Thyroid gland (tissue), 4 donors: ENCODE measurements at regions not wholly inside any gene's neighbourhood (a gene's known extent, or its start where the extent isn't known, plus 50 kb on each side); places are given as distances from the start of the nearest gene placed in this dataset.
A peak's percentile ranks its signal among the peaks of the same experiment; 100 is the strongest.

ENCODE experiments used
- DNase-seq, 2 donors: peaks; one replicate each; pipeline ENCODE4 v3.0.0-alpha.2; 2019
- H3K27ac ChIP-seq, 3 donors: fragments of 200-600 bp; sonication (generic); 1 replicate in 2 of 3; 2 replicates in 1 of 3; pipeline ENCODE4 v1.5.1; 2016 to 2019; ENCODE audit warnings: mild to moderate bottlenecking in 1 of 3, moderate library complexity in 1 of 3
- H3K27me3 ChIP-seq: fragments of 200-600 bp; sonication (generic); one replicate; pipeline ENCODE4 v1.5.1; 2019
- H3K36me3 ChIP-seq, 2 donors: fragments of 200-600 bp; sonication (generic); one replicate each; pipeline ENCODE4 v1.5.1; 2016 to 2019
- H3K4me1 ChIP-seq, 2 donors: fragments of 200-600 bp; sonication (generic); one replicate each; pipeline ENCODE4 v1.5.1; 2017 to 2019
- H3K4me3 ChIP-seq, 3 donors: fragments of 200-600 bp; sonication (generic); replicated peaks in 1 of 3; 1 replicate in 2 of 3; 2 replicates in 1 of 3; pipeline ENCODE4 v1.5.1; 2016; ENCODE audit warnings: mild to moderate bottlenecking in 1 of 3
- H3K9me3 ChIP-seq: fragments of 200-600 bp; sonication (generic); one replicate; pipeline ENCODE4 v1.5.1; 2017
- POLR2A ChIP-seq, 2 donors: fragments of 450-650 bp; IDR thresholded peaks; one replicate each; pipeline ENCODE4 v1.6.1; 2017; ENCODE audit warnings: antibody characterized with exemption in 2 of 2, mild to moderate bottlenecking in 2 of 2, moderate library complexity in 1 of 2
- WGBS, 2 donors: methylation state at CpG; one replicate each; pipeline ENCODE4 v1.1.5; 2017; 5-methylcytosine and 5-hydroxymethylcytosine counted together
- intact Hi-C: fragments of 100-400 bp; cut with DNase I; formaldehyde crosslinking; loops from one replicate; pipeline ENCODE4 v1.15.1; 2023
- TF ChIP-seq, protein P1 (sequence below), 6 experiments: fragments of 200-600 bp in 3 of 6; fragments of 450-650 bp in 3 of 6; sonication (generic) in 3 of 6; IDR thresholded peaks; one replicate each; pipeline ENCODE4 v1.5.1; 2016 to 2019; ENCODE audit warnings: antibody characterized with exemption in 6 of 6, mild to moderate bottlenecking in 2 of 6, inconsistent platforms in 1 of 6, moderate library complexity in 1 of 6

DNA sequence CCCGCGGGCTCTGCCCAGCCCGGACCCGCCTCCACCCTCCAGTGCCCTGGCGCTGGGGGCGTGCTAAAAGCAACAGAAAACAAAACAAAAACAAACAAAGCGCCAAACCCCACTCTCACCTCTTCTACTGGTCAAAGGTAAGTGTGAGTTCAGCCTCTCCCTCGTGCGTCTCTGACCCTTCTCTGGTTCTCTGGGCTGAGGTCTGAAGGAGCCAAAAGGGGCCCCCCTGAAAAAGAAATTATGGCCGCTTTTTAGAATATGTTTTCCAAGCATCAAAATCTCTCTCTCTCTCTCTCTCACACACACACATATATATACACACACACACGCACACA is 133.5 kb upstream of the DPYD start:
- no peak overlapping the region for H3K27ac ChIP-seq
- WGBS, 2 donors, result 15 to 18% methylated on average over 10 to 11 of the region's 11 CpGs
- H3K27me3 ChIP-seq, result peaks cover 11% of the 10 kb centered on the region
- intact Hi-C loops, result loop anchor here (10.0 kb wide), 1 partner anchor 1090 kb away; no protein-coding TSS in a partner anchor
- H3K4me1 ChIP-seq, result peaks cover 6 to 13% of the 10 kb centered on the region in 2 donors
- TF ChIP-seq, protein P1, sequence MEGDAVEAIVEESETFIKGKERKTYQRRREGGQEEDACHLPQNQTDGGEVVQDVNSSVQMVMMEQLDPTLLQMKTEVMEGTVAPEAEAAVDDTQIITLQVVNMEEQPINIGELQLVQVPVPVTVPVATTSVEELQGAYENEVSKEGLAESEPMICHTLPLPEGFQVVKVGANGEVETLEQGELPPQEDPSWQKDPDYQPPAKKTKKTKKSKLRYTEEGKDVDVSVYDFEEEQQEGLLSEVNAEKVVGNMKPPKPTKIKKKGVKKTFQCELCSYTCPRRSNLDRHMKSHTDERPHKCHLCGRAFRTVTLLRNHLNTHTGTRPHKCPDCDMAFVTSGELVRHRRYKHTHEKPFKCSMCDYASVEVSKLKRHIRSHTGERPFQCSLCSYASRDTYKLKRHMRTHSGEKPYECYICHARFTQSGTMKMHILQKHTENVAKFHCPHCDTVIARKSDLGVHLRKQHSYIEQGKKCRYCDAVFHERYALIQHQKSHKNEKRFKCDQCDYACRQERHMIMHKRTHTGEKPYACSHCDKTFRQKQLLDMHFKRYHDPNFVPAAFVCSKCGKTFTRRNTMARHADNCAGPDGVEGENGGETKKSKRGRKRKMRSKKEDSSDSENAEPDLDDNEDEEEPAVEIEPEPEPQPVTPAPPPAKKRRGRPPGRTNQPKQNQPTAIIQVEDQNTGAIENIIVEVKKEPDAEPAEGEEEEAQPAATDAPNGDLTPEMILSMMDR (IDR thresholded peaks at IDR 0.05), result no peak
- no peak for TF ChIP-seq POLR2A (IDR thresholded peaks at IDR 0.05)
- no peak for DNase-seq
- no peaks in the 10 kb centered on the region for H3K9me3 ChIP-seq
- peak overlapping the region in 1 of 3 donors; percentile 23 for H3K4me3 ChIP-seq
- H3K36me3 ChIP-seq, result no peaks in the 10 kb centered on the region

- intact Hi-C loops, result loop anchor here (10.0 kb wide), 1 partner anchor 1089 kb away; no protein-coding TSS in a partner anchor
- WGBS, 2 donors, result 2 to 4% methylated on average over 40 to 59 of the region's 81 CpGs
- no peaks in the 10 kb centered on the region for H3K9me3 ChIP-seq
- H3K36me3 ChIP-seq, result no peaks in the 10 kb centered on the region
- H3K27me3 ChIP-seq, result peaks cover 11% of the 10 kb centered on the region
- no peak for TF ChIP-seq POLR2A (IDR thresholded peaks at IDR 0.05)
- TF ChIP-seq, protein P1 (IDR thresholded peaks at IDR 0.05), result peak; percentile 16 to 96 (median 69)
- H3K4me1 ChIP-seq, result peaks cover 6 to 13% of the 10 kb centered on the region in 2 donors
- H3K4me3 ChIP-seq, result peak overlapping the region in 2 of 3 donors; percentile 7 to 23
- H3K27ac ChIP-seq, result no peak overlapping the region
- peak; percentile 35 to 54 for DNase-seq
These were observed 132.9 kb upstream of the DPYD start for GRCh38 chr1:98053471-98054366.

DNA sequence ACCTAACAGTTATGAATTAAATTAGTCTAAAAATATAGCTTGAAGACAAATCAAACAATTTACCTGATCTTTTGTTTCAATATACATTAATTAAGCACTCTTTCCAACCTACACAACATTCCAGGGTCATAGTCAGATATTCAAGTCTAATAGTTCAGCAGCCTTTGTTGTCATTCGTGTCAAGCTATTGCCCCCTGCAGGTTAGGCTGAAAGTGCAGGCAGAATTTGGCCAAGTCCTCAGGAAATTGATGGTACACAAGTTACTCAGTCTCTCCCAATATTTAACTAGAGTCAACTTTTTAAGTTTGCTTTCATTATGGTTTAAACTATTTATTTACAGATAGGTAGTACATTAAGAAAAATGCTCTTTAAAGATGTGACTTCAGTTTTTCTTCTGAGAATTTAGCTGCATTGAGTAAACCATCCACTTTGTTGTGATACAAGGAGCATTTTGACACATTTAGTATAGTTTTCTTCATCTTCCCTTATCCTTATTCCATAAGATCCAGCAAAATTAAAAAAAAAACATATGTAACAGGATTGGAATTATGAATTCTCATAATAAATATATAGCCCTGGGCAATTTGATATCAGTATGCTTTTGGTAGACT is 130.3 kb upstream of the DPYD start:
- intact Hi-C loops, result loop anchor here (10.0 kb wide), 1 partner anchor 1086 kb away; no protein-coding TSS in a partner anchor

DNA sequence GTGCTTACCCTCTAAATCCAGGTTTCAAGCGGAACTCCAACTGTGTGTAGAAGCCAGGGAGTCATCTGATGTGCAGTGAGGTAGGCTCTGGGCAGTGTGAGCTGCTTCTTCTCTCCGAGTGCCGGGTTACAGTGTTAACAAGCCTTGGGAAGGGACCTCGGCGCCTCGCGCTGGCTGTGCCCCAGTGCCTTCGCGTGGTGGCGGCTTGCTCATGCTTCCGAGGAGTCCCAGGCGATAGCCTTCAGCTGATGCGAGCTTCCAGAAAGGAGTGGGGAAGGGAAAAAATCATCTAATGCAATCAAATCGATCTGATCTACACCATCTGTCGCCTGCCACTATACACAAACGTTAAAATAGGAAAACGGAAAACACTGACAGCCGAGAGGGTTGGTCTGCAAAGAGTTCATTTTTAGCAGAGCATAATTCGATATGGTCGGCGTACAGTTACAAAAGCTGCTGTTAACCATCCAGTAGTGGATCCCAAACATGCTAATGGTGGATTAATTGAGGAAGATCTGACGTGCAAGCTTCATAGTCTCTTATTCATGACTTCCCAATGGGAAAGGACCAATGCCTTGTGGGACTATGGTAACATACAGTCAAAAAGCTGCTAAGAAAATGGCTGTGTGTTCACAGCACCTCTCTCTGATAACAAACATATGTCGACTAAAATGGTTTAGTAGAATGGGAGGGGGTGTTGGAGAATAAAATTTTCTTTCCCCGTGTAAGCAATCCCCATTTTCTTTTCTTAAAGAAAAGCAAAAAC is 128.7 kb upstream of the DPYD start:
- H3K36me3 ChIP-seq, result no peaks in the 10 kb centered on the region
- peaks cover 26% of the 10 kb centered on the region for H3K27me3 ChIP-seq
- TF ChIP-seq, protein P1 (IDR thresholded peaks at IDR 0.05), result no peak
- no peak for TF ChIP-seq POLR2A (IDR thresholded peaks at IDR 0.05)
- WGBS, 2 donors, result 7% methylated on average over 24 of the region's 24 CpGs
- DNase-seq, result no peak
- intact Hi-C loops, result loop anchor here (10.0 kb wide), 1 partner anchor 1085 kb away; no protein-coding TSS in a partner anchor
- no peaks in the 10 kb centered on the region for H3K9me3 ChIP-seq
- peaks cover 10 to 25% of the 10 kb centered on the region in 2 donors for H3K4me1 ChIP-seq
- H3K4me3 ChIP-seq, result no peak overlapping the region
- no peak overlapping the region for H3K27ac ChIP-seq

More for the DNA sequence above, 130.3 kb upstream of the DPYD start:
- Histone ChIP-seq H3K4me3 (no peak overlapping the region), H3K27me3 (peaks cover 13% of the 10 kb centered on the region), H3K36me3 (no peaks in the 10 kb centered on the region), H3K9me3 (no peaks in the 10 kb centered on the region), H3K27ac (no peak overlapping the region), H3K4me1 (peaks cover 10 to 13% of the 10 kb centered on the region in 2 donors)
- WGBS, 2 donors, result 0% methylated on average over 1 of the region's 1 CpG
- no peak for TF ChIP-seq POLR2A (IDR thresholded peaks at IDR 0.05)
- TF ChIP-seq, protein P1 (IDR thresholded peaks at IDR 0.05), result peak; percentile 33 to 74 (median 50)
- DNase-seq, result peak; percentile 48 to 53
